Hepatocyte (in vitro differentiated cells): ENCODE measurements at regions not wholly inside any gene's neighbourhood (a gene's known extent, or its start where the extent isn't known, plus 50 kb on each side); places are given as distances from the start of the nearest gene placed in this dataset.

ENCODE experiments used
- EZH2 ChIP-seq: fragments of 200-600 bp; sonication (generic); IDR thresholded peaks from 2 replicates; pipeline ENCODE4 v1.6.1; 2016; ENCODE audit warnings: antibody characterized with exemption, mild to moderate bottlenecking, borderline replicate concordance
- EZH2phosphoT487 ChIP-seq: fragments of 200-600 bp; sonication (generic); IDR thresholded peaks from one replicate; pipeline ENCODE4 v1.6.1; 2018; ENCODE audit warnings: antibody characterized with exemption, mild to moderate bottlenecking, low read depth, moderate library complexity; ENCODE audit not compliant: unreplicated experiment, severe bottlenecking
- TF ChIP-seq, protein P1 (sequence below): fragments of 200-600 bp; sonication (generic); IDR thresholded peaks from 2 replicates; pipeline ENCODE4 v1.5.1; 2016; ENCODE audit warnings: antibody characterized with exemption, mild to moderate bottlenecking; ENCODE audit not compliant: poor library complexity

DNA sequence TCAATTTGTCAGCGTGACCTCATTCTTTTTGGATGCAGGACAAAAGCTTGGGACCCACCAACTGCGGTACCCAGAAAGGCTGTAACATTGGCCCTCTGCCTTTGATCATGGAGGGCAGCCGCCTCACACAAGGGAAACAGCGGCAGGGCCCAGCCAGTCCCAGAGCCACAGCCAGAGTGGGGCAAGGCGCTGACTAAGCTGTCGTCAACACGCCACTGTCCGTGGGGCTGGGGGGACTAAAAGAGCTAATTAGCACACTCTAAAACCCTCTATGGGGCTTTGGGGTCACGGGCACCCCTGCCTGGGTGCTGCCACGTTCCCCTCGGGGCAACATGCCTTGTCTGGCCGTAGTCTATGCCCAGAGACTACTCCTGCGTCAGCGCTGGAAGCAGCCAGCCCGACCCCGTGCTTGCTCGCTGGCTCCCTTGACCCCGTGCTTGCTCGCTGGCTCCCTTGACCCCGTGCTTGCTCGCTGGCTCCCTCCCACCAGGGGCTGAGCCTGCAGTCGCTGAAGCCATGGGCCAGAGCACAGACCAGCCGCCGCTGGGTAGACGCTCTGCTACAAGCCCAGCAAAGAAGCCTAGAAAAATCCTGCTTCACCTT lies 598.4 kb downstream of the MBD2 start:
- TF ChIP-seq EZH2phosphoT487 (no peak), EZH2 (no peak)
- TF ChIP-seq, protein P1, sequence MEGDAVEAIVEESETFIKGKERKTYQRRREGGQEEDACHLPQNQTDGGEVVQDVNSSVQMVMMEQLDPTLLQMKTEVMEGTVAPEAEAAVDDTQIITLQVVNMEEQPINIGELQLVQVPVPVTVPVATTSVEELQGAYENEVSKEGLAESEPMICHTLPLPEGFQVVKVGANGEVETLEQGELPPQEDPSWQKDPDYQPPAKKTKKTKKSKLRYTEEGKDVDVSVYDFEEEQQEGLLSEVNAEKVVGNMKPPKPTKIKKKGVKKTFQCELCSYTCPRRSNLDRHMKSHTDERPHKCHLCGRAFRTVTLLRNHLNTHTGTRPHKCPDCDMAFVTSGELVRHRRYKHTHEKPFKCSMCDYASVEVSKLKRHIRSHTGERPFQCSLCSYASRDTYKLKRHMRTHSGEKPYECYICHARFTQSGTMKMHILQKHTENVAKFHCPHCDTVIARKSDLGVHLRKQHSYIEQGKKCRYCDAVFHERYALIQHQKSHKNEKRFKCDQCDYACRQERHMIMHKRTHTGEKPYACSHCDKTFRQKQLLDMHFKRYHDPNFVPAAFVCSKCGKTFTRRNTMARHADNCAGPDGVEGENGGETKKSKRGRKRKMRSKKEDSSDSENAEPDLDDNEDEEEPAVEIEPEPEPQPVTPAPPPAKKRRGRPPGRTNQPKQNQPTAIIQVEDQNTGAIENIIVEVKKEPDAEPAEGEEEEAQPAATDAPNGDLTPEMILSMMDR: no peak
